ENCODE measurements at regions not wholly inside any gene's neighbourhood (a gene's known extent, or its start where the extent isn't known, plus 50 kb on each side); places are given as distances from the start of the nearest gene placed in this dataset.

DNA sequence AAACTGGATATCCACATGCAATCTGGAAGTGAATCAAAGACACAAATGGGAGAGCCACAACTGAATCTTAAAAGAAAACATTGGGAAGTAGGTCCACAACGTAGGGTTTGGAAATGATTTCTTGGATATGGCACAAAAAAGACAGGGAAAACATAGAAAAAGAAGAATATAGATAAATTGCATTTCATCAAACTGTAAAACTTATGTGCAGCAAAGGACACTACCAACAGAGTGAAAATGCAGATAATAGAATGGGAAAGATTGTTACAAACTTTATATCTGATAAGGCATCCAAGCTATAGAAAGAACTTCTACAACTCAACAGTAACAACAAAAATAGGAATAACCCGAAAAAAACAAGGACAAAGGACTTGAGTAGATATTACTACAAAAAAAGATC, 89.6 kb downstream of the ZNF280B start:
- Histone ChIP-seq H3K23ac (ENCODE audit: insufficient read length) (no peak overlapping the region), H3K27me3 (replicated peaks in 1 of 4; ENCODE audit: control insufficient read depth in 3 of 4, extremely low read depth in 1 of 4, insufficient read depth in 3 of 4, low read length in 3 of 4) (peaks cover 70 to 96% (median 89%) of the 10 kb centered on the region in 4 experiments), H2AK5ac (ENCODE audit: low read depth, low read length) (no peak overlapping the region), H2AFZ (ENCODE audit: low read length) (no peak overlapping the region), H2BK15ac (ENCODE audit: low read length) (no peak overlapping the region), H2BK12ac (ENCODE audit: low read depth, low read length) (no peak overlapping the region), H3K4ac (replicated peaks; ENCODE audit: insufficient read length, low read depth, low read length) (no peak overlapping the region), H2BK20ac (ENCODE audit: low read length) (no peak overlapping the region), H4K20me1 (replicated peaks in 1 of 2; ENCODE audit: control insufficient read depth in 1 of 2, insufficient read depth in 2 of 2, low read length in 2 of 2) (peaks cover 0 to 4% of the 10 kb centered on the region in 2 experiments), H3K23me2 (ENCODE audit: low read depth, low read length) (no peaks in the 10 kb centered on the region), H3K56ac (replicated peaks; ENCODE audit: insufficient read length, low read depth, low read length) (no peak overlapping the region), H4K8ac (ENCODE audit: extremely low read depth, insufficient read depth, low read length) (no peak overlapping the region), H3K4me3 (ENCODE audit: extremely low read depth in 1 of 4, insufficient read depth in 2 of 4, low read depth in 3 of 4, low read length in 4 of 4) (no peak overlapping the region), H4K91ac (replicated peaks; ENCODE audit: insufficient read length, low read length) (no peak overlapping the region), H3K18ac (ENCODE audit: extremely low read depth, low read length) (no peak overlapping the region), H3K9ac (replicated peaks in 1 of 4; ENCODE audit: extremely low read depth in 1 of 4, low read depth in 3 of 4, low read length in 3 of 4) (no peak overlapping the region), H2BK5ac (ENCODE audit: low read depth, low read length) (no peak overlapping the region), H3K79me1 (ENCODE audit: low read depth, low read length) (no peaks in the 10 kb centered on the region), H3K4me1 (replicated peaks in 1 of 4; ENCODE audit: control insufficient read depth in 3 of 4, insufficient read depth in 4 of 4, low read length in 3 of 4) (no peaks in the 10 kb centered on the region), H3K36me3 (ENCODE audit: control insufficient read depth in 2 of 4, insufficient read depth in 4 of 4, low read length in 3 of 4) (no peaks in the 10 kb centered on the region), H3K4me2 (ENCODE audit: insufficient read depth in 1 of 2, low read depth in 2 of 2, low read length in 2 of 2) (no peak overlapping the region), H3K9me3 (ENCODE audit: insufficient read depth in 2 of 2, low read depth in 1 of 2, low read length in 1 of 2) (no peaks in the 10 kb centered on the region), H3K79me2 (ENCODE audit: control insufficient read depth in 1 of 2, insufficient read depth in 2 of 2, low read length in 2 of 2) (no peaks in the 10 kb centered on the region), H3K27ac (ENCODE audit: low read depth, low read length) (no peak overlapping the region), H3K14ac (ENCODE audit: insufficient read length) (no peak overlapping the region), H4K5ac (ENCODE audit: insufficient read length, low read depth, low read length) (no peak overlapping the region), H2BK120ac (replicated peaks; ENCODE audit: low read depth, low read length) (no peak overlapping the region)
- ChIA-PET CTCF (ENCODE audit: partially characterized antibody) (interaction anchor here (1.6 to 6.6 kb wide), 2 partner anchors 9 to 12 kb away, joined by 4 to 41 read pairs; no protein-coding TSS in a partner anchor), POLR2A (ENCODE audit: partially characterized antibody) (no interaction called here)
- DNase-seq (ENCODE audit: low read depth in 1 of 2, low spot score in 2 of 2) = no peak
- no peak for FAIRE-seq
- WGBS, 2 experiments (ENCODE audit: extremely low coverage in 1 of 2, insufficient coverage in 1 of 2, insufficient read length in 1 of 2, insufficient replicate concordance in 2 of 2, low coverage in 1 of 2, low lambda C conversion rate in 2 of 2, missing lambda C conversion rate in 1 of 2) = 60% methylated on average over 2 of the region's 2 CpGs; no CpG with 5 or more reads in 1 of the 2 experiments
- no peak for TF ChIP-seq MAFK (IDR thresholded peaks at IDR 0.05; ENCODE audit: low read depth, low read length)
- TF ChIP-seq SIRT6 (IDR thresholded peaks at IDR 0.05; ENCODE audit: low read length) = no peak
- TF ChIP-seq KDM5A (IDR thresholded peaks at IDR 0.05; ENCODE audit: low read length) = no peak
- TF ChIP-seq BACH1 (IDR thresholded peaks at IDR 0.05; ENCODE audit: low read length) = no peak
- TF ChIP-seq CTBP2 (IDR thresholded peaks at IDR 0.05; ENCODE audit: borderline replicate concordance, insufficient read depth, insufficient read length, low read length) = no peak

Data from H1 (cell line).